GM21423 (cell line): ENCODE measurements at regions not wholly inside any gene's neighbourhood (a gene's known extent, or its start where the extent isn't known, plus 50 kb on each side); places are given as distances from the start of the nearest gene placed in this dataset.
"Not testable (repeated sequence)": the region's sequence is repeated elsewhere in the genome, so short reads cannot be mapped to it uniquely, and the experiment has no call there.

ENCODE experiments used
- ATAC-seq: cut with Tn5 transposase; IDR thresholded peaks from one replicate; pipeline ENCODE4 v1.9.1; 2021; ENCODE audit warnings: mild to moderate bottlenecking, moderate library complexity; ENCODE audit not compliant: unreplicated experiment

- no peak for ATAC-seq
Observed at GRCh38 chr13:47708386-47708785, 292.7 kb downstream of the SUCLA2 start.

DNA sequence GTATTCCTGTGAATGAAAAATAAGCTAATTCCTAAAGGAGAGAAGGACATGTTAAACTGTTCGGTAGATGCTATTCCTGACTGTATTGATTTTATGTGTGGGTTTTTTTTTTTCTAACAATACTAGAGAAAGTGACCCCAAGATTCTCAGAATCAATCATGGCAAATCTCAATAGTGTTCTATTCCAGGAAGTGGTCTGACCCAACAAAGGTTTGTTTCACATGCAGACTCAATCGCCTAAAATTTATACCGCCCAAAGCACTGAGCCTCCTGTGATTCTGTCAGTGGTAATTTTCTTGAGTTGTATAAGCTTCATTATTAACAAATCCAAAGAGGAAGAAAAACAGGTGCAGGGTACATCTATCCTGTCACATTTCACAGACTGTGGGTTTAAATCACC, 293.7 kb downstream of the SUCLA2 start:
- ATAC-seq: no peak

GRCh38 chr13:47705185-47705584, 295.9 kb downstream of the SUCLA2 start:
- ATAC-seq: no peak

- ATAC-seq: no peak
Observed at GRCh38 chr13:47696674-47697073, 304.4 kb downstream of the SUCLA2 start.

- no peak for ATAC-seq
Observed at GRCh38 chr13:47687577-47687976, 313.5 kb downstream of the SUCLA2 start.

DNA sequence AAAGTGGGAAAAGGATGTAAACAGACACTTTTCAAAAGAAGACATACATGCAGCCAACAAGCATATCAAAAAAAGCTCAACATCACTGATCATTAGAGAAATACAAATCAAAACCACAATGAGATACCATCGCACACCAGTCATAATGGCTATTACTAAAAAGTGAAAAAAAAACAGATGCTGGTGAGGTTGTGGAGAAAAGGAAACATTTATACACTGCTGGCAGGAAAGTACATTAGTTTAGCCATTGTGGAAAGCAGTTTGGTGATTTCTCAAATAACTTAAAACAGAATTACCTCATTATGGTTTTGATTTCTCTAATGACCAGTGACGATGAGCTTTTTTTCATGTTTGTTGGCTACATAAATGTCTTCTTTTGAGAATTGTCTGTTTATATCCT, 315.9 kb downstream of the SUCLA2 start:
- not testable (repeated sequence) for ATAC-seq

DNA sequence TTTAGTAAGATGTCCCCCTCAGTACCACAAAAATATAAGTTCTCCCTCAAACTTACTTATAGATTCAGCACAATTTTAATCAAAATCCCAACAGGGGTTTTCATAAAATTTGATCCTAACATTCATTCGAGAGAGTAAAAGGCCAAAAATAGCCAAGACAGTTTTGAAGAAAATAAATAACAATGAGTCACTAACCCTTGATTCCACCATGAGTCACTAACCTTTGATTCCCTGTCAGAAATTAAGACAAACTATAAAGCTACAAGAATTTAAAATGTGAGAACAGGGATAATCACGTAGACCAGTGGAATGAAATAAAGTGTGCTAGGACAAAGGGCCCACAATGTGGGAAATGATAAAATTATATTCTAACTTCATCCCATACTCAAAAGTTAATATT, 320.3 kb downstream of the SUCLA2 start:
- no peak for ATAC-seq

GRCh38 chr13:47679401-47679800, 321.7 kb downstream of the SUCLA2 start:
- ATAC-seq: no peak

DNA sequence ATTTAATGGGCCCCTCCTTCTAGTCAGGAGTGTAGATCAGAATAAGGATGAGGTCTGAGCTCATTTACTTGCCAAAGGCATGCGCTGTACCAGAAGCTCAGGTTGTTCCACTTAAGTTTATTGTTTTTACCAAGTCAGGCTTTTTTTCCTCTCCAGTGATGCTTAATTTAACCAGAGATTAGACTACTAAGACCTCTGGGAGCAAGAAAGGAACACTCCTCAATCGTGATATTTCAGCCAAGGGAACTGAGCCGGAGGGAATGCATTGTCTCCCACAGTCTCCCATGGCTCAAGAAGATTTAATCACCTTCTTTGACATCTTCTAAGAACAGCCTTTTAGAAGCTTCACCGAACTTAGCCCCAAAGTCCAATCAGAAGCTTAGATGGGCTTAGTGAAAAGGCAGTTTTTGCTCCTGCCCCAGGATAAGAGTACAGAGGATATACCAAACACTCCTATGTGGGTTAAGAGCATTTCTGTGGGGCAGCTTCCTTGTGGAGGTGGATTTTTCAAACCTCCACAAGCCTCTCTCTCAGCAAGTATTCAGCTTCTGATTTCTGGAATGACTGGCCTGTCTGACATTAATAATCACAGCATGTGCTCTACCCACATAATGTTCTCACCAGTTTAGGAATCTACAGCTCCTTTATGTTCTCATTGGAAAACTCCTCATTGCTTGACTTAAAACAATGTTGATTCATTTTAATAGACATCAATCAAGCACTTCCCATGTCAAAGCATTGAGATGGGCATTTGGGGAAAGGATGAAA, 322.7 kb downstream of the SUCLA2 start:
- no peak for ATAC-seq

DNA sequence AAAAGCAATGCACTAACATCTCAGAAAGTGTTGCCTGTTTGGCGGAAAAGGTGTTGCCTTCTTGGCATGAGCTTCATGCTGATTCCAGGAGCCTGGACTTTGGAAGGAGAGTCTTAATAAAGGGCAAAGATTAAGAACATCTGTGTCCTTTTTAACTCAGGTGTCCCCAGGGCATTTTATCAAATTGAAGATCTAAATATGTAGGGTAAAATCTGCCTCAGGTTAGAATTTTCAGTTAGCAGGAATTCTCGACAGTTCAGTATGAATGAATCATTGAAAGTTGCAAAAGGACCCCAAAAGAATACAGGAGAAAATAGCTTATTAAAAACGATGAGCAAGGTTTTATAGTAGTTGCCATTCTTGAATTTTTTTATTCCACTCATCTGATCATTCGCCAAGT, 325.2 kb downstream of the SUCLA2 start:
- ATAC-seq: no peak

GRCh38 chr13:47673009-47673850, 327.8 kb downstream of the SUCLA2 start:
- ATAC-seq: no peak

- no peak for ATAC-seq
Observed at GRCh38 chr13:47672245-47673008, 328.6 kb downstream of the SUCLA2 start.

DNA sequence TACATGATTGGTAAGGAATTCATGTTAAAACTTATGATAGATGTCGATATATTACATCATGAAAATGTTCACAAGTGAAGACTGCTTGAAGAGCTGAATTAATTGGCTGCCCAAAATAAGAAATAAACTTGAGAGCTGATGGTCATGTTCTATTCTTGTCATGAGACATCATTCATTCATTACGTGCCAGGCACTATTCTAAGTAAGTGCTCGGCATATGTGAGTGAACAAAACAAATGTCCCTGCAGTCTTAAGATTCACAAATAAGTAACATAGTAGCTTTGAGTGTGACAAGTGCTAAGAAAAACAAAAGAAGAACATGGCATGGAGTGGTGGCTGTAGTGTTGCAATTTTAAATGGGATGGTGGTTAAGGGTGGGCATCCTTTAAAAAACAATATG, 329.3 kb downstream of the SUCLA2 start:
- ATAC-seq: no peak

GRCh38 chr13:47665043-47665442, 336.0 kb downstream of the SUCLA2 start:
- ATAC-seq: no peak

DNA sequence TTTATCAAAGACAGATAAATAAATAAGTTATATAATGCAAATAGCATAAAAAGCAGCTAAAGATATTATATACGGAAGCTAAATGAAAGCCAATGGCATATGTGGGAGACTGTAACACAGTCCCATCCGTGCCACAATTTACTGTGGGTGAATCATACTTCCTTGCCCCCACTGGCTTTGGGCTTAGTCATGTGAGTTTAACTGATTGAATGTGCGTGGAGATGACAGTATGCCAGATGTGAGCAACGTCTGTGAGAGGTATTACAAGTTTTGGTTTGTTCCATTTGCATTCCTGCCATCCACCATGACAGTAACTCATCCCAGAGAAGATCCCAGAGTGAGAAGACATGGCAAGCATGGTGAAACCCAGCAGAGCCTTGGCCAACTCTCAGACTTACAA, 340.0 kb downstream of the SUCLA2 start:
- no peak for ATAC-seq

- no peak for ATAC-seq
Observed at GRCh38 chr13:47656651-47657050, 344.4 kb downstream of the SUCLA2 start.

- no peak for ATAC-seq
Observed at GRCh38 chr13:47650209-47650608, 350.9 kb downstream of the SUCLA2 start.

- ATAC-seq: no peak
Observed at GRCh38 chr13:47647001-47647400, 354.1 kb downstream of the SUCLA2 start.

DNA sequence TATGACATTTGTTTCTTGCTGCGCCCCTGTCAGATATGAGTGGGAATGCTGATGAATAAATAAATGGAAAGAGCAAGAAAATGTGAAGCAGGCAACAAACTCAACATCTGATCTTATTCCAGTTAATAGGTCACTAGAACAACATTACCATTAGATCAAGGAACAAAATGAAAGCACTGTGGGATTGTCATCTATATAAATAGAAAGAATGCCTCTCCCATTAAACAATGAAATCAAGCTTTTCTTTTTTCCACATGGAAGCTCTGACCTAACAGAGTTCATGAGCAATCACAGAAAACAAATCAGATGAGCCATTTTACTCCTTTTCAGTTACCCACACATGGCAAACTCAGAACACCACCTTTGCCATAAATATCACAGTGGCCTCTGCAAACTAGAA, 354.8 kb downstream of the SUCLA2 start:
- ATAC-seq: no peak

- ATAC-seq: no peak
Observed at GRCh38 chr13:47639738-47640447, 361.2 kb downstream of the SUCLA2 start.

- ATAC-seq: no peak
Observed at GRCh38 chr13:47638627-47639026, 362.4 kb downstream of the SUCLA2 start.
